Choroid plexus epithelial cell (primary cell): ENCODE measurements at regions not wholly inside any gene's neighbourhood (a gene's known extent, or its start where the extent isn't known, plus 50 kb on each side); places are given as distances from the start of the nearest gene placed in this dataset.

Experiments
- DNase-seq: peaks from one replicate; pipeline ENCODE4 v3.0.0-alpha.2; 2010; ENCODE audit warnings: low read depth
- H3K4me3 ChIP-seq: 2 replicates; pipeline ENCODE4 v1.5.1; 2011; ENCODE audit warnings: low read depth, mild to moderate bottlenecking, control low read depth, low read length, moderate library complexity
- CTCF ChIP-seq: conservative IDR thresholded peaks from 2 replicates; pipeline ENCODE4 v1.5.1; 2011; ENCODE audit warnings: low read depth, mild to moderate bottlenecking, control low read depth, inconsistent platforms, low read length, moderate library complexity

GRCh38 chr5:137808503-137809135 is 54.5 kb upstream of the HNRNPA0 start:
- no peak for TF ChIP-seq CTCF
- DNase-seq = peak; percentile 16

GRCh38 chr5:137815202-137815990 is 52.3 kb upstream of the MYOT start:
- DNase-seq = no peak
- H3K4me3 ChIP-seq = no peak overlapping the region
- TF ChIP-seq CTCF = no peak

More at GRCh38 chr5:137808503-137809135, 54.5 kb upstream of the HNRNPA0 start:
- no peak overlapping the region for H3K4me3 ChIP-seq
